Brain microvascular endothelial cell (primary cell): ENCODE measurements at regions not wholly inside any gene's neighbourhood (a gene's known extent, or its start where the extent isn't known, plus 50 kb on each side); places are given as distances from the start of the nearest gene placed in this dataset.

Experiments used
- DNase-seq: peaks from one replicate; pipeline ENCODE4 v3.0.0-alpha.2; 2020
- H3K27ac ChIP-seq: fragments of 250-450 bp; sonication (Bioruptor Pico); 2 replicates; pipeline ENCODE4 v1.5.1; 2020; ENCODE audit warnings: mild to moderate bottlenecking, moderate library complexity
- H3K27me3 ChIP-seq: fragments of 250-450 bp; sonication (Bioruptor Pico); replicated peaks from 2 replicates; pipeline ENCODE4 v1.5.1; 2020; ENCODE audit warnings: mild to moderate bottlenecking
- H3K36me3 ChIP-seq: fragments of 250-450 bp; sonication (Bioruptor Pico); replicated peaks from 2 replicates; pipeline ENCODE4 v1.5.1; 2020; ENCODE audit warnings: mild to moderate bottlenecking
- H3K4me3 ChIP-seq: 2 replicates; pipeline ENCODE4 v1.5.1; 2011; ENCODE audit warnings: low read depth, mild to moderate bottlenecking, control low read depth, low read length, moderate library complexity
- in situ Hi-C: cut with HindIII; loops from 2 replicates; pipeline ENCODE4 v1.10.0; 2017; ENCODE audit warnings: low sequenced_read_pairs, low pct_ligation_motif_present
- TF ChIP-seq, protein P1 (sequence below): IDR thresholded peaks from 2 replicates; pipeline ENCODE4 v1.5.1; 2011; ENCODE audit warnings: low read depth, mild to moderate bottlenecking, moderate library complexity, low read length, control low read depth, inconsistent platforms; ENCODE audit errors: missing control alignments

DNA sequence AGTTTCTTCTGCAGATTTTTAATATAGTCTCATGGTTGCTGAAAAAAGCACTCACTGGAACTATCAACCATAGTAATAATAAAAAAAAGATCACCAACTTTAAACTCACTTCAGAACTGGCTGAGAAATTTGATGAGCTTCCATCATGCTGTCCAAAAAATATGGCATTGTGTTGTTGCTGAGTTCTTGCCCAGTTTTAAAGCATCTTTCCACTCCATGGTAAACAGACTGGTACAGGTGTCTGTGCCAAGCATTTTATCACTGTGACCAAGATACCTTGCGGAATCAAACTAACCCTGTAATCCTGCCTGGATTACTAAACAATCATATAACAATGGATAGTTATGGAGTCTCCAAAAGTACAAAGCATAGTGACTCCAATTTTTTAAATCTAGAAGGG, 360.3 kb upstream of the NOCT start:
- no peaks in the 10 kb centered on the region for H3K27me3 ChIP-seq
- H3K27ac ChIP-seq, result no peak overlapping the region
- no peak for DNase-seq
- H3K4me3 ChIP-seq, result no peak overlapping the region
- TF ChIP-seq, protein P1, sequence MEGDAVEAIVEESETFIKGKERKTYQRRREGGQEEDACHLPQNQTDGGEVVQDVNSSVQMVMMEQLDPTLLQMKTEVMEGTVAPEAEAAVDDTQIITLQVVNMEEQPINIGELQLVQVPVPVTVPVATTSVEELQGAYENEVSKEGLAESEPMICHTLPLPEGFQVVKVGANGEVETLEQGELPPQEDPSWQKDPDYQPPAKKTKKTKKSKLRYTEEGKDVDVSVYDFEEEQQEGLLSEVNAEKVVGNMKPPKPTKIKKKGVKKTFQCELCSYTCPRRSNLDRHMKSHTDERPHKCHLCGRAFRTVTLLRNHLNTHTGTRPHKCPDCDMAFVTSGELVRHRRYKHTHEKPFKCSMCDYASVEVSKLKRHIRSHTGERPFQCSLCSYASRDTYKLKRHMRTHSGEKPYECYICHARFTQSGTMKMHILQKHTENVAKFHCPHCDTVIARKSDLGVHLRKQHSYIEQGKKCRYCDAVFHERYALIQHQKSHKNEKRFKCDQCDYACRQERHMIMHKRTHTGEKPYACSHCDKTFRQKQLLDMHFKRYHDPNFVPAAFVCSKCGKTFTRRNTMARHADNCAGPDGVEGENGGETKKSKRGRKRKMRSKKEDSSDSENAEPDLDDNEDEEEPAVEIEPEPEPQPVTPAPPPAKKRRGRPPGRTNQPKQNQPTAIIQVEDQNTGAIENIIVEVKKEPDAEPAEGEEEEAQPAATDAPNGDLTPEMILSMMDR, result no peak
- in situ Hi-C loops, result no loop called here
- H3K36me3 ChIP-seq, result no peaks in the 10 kb centered on the region

DNA sequence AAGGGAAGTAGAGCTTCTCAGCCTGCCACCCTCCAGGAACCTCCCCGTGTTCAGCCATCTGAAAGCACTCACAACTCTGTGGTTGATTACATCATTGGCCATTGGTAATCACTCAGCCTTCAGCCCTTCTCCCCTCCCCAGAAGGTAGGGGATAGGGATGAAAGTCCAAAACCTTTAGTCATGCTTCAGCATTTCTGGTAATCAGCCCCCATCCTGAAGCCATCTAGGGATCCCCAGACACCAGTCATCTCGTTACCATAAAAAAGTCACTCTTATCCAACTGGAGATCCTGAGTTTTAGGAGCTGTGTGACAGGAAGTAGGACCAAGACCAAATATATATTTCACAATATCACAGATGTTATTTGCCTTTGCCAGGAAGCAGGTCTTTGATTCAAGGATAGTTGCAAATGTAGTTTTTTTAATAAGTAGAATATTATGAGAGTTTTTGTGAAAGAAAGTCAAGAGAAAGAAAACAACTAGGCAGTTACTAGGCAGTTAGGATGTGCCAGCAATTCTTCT, 364.6 kb upstream of the NOCT start:
- Histone ChIP-seq H3K27me3 (no peaks in the 10 kb centered on the region), H3K4me3 (no peak overlapping the region), H3K27ac (no peak overlapping the region), H3K36me3 (no peaks in the 10 kb centered on the region)
- in situ Hi-C loops, result no loop called here
- TF ChIP-seq, protein P1, result no peak
- peak; percentile 85 for DNase-seq

DNA sequence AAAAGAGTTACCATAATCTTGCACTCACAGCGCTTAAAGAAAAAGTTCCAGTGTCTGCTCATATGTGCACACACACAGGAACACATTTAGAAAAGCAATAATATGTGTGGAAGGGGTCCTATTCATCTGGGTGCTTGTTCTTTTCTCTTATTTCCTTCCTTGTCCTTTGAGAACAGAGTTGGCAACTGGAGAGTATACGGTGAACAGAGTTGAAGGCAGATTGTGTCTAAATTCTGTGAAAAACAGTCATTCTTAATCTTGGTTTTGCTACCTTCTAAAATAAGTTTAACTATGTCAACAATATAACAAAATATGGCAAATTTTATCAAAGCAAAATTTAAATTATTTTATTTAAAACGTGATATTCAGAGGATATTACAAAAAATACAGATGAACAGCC, 365.1 kb upstream of the NOCT start:
- in situ Hi-C loops, result no loop called here
- Histone ChIP-seq H3K4me3 (no peak overlapping the region), H3K36me3 (no peaks in the 10 kb centered on the region), H3K27me3 (no peaks in the 10 kb centered on the region), H3K27ac (peak overlapping the region; percentile 14)
- DNase-seq, result no peak
- TF ChIP-seq, protein P1, result no peak

DNA sequence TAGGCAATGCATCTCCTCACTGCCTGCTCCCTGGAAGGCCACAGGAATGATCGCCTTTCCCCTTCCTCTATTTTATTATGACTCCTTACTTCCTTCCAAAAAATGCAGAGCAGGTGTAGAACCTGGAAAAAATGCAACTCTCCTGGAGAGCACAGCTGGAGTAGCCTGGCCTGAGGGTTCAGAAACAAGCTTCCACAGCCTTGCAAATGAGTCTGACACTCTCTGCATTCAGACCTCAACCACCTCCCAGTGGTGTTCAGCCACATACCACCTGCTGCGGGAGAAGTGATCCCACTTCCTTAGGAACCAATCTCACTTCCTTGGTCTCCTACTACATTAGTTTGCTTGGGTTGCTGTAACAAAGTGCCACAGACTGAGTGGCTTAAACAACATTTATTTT, 368.1 kb upstream of the NOCT start:
- Histone ChIP-seq H3K27me3 (no peaks in the 10 kb centered on the region), H3K27ac (no peak overlapping the region), H3K36me3 (no peaks in the 10 kb centered on the region), H3K4me3 (no peak overlapping the region)
- TF ChIP-seq, protein P1, result no peak
- no peak for DNase-seq
- in situ Hi-C loops, result no loop called here

DNA sequence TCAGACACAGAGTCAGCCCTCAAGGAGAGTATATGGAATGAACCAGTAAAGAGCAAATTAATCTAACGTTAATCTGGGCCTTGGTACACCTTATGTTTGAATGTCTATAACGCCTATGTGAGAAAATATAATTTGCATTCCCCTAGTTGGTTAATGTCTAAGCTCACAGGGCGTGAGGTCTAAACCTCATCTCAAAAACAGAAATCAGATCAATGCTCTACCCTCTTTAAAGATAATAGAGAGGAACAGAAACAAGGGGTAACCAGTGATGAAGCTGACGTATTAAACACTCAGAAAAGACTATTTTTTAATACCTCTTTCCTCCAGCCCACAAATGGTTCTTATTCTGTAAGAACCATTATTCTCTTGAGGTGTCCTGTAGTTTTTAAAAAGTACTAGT, 369.2 kb upstream of the NOCT start:
- Histone ChIP-seq H3K27ac (no peak overlapping the region), H3K27me3 (no peaks in the 10 kb centered on the region), H3K36me3 (no peaks in the 10 kb centered on the region), H3K4me3 (no peak overlapping the region)
- DNase-seq, result no peak
- TF ChIP-seq, protein P1, result no peak
- in situ Hi-C loops, result no loop called here

DNA sequence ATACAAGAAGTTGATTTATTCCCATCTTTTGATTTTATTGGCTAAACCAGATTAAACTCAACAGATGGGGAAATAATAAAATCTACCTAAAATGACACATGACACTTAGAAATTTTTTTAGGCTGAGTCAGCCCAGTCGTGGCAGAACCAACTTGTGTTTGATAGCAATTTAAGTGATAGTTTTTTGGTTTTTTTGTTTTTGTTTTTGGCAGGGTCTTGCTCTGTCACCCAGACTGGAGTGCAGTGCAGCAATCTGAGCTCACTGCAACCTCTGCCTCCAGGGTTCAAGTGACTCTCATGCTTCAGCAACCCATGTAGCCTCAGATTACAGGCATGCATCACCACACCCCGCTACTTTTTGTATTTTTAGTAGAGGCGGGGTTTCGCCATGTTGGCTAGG, 370.3 kb upstream of the NOCT start:
- Histone ChIP-seq H3K27me3 (no peaks in the 10 kb centered on the region), H3K27ac (no peak overlapping the region), H3K36me3 (no peaks in the 10 kb centered on the region), H3K4me3 (no peak overlapping the region)
- DNase-seq, result peak; percentile 16
- in situ Hi-C loops, result no loop called here
- TF ChIP-seq, protein P1, result no peak
